Jurkat, Clone E6-1 (cell line): ENCODE measurements at regions not wholly inside any gene's neighbourhood (a gene's known extent, or its start where the extent isn't known, plus 50 kb on each side); places are given as distances from the start of the nearest gene placed in this dataset.

Experiments used
- DNase-seq: peaks from one replicate; pipeline ENCODE4 v3.0.0-alpha.2; 2011; ENCODE audit warnings: low read depth, low spot score
- H3K4me3 ChIP-seq: 2 replicates; pipeline ENCODE4 v1.5.1; 2011; ENCODE audit warnings: mild to moderate bottlenecking, low read length, control low read depth, moderate library complexity

DNA sequence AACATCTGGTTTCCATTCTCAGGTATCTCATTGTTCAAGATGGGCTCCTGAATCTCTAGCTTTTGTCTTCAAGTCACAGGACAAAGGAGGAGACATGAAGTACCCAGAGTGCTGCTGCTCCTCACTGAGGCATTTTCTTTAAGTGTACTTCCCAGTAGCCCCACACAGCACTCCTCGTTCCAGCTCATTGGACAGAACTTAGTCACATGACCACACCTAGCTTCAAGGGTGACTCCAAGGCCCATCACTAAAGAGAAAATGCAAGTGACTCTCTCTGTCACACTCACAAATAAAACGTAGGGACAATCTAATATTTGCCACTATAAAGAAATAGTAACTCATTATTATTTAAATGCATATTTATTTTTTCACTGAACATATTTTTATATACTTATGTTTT lies 58.3 kb upstream of the NEUROD6 start:
- H3K4me3 ChIP-seq = no peak overlapping the region
- peak; percentile 10 for DNase-seq

DNA sequence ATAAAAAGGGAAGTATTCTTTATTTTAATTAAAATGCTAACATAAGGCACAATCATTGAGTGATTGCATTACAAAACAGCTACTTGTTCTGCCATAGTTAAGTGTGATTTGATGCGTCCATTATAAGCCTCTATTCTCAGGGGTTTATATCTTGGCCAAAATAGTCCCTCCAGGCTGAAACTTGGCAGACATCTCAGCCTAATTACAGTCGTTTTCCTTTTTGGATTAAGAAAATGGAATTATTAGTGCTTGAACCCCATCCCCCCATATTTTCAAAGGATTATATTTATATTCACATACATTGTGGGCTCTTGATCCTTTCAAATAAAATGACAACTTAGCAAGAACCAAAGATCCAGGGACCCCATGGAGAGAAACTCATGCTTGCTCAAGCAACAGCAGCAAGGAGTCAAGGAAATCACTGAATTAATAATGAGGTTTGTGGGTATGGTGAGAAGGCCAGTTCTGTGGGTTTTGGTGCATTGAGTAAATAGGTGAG lies 66.7 kb upstream of the NEUROD6 start:
- DNase-seq = no peak
- no peak overlapping the region for H3K4me3 ChIP-seq

DNA sequence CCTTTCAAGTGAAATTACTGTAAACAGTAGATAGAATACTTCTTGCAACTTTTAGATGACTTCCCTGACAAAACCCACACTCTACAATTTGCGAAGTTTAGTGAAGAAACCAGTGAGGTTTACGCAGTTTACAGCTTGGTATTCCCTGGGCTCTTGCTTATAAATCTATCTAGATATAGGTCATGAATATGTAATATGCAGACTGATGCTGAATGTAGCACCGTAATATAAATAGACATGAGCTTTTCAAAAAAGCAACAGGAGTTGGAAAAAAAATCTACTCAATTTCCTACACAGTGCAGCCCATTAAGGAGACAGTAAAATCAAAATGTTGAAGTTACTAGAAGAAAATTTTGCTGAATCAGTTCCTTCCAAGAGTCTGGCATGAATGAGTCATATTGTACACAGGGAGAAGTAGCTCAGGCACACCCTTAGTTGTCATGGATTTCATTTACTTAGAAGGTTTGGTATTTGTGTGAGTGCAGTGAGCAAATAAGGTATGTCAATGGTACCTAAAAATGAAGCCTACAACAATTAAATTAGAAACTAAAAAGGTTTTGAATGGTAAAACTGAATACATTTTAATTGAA lies 67.7 kb upstream of the NEUROD6 start:
- no peak for DNase-seq
- no peak overlapping the region for H3K4me3 ChIP-seq

DNA sequence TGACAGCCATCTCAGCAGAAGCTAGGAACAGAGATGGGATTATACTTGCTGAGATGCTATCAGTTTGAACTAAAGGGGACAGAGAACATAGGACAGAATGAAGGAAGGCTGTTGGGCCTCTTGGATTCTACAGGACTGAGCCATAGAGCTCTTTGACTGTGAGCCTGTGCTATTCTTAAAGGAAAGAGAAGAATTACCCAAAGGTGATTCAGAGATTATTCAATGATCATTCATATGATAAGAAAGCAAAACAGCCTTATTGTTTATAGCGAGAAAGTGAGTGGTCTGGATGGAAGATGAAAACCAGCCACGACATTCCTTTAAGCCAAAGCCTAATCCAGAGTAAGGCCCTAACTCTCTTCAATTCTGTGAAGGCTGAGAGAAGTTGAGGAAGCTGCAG lies 69.7 kb upstream of the NEUROD6 start:
- no peak for DNase-seq
- no peak overlapping the region for H3K4me3 ChIP-seq

DNA sequence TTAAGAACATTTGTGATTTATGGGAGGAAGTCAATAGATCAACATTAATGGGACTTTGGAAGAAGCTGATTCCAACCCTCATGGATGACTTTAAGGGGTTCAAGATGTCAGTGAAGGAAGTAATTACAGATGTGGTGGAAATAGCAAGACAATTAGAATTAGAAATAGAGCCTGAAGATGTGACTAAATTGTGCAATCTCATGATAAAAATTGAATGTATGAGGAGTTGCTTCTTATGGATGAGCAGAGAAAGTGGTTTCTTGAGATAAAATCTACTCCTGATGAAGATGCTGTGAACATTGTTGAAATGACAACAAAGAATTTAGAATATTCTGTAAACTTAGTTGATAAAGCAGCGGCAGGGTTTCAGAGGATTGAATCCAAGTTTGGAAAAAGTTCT lies 70.9 kb upstream of the NEUROD6 start:
- no peak for DNase-seq
- H3K4me3 ChIP-seq = no peak overlapping the region

DNA sequence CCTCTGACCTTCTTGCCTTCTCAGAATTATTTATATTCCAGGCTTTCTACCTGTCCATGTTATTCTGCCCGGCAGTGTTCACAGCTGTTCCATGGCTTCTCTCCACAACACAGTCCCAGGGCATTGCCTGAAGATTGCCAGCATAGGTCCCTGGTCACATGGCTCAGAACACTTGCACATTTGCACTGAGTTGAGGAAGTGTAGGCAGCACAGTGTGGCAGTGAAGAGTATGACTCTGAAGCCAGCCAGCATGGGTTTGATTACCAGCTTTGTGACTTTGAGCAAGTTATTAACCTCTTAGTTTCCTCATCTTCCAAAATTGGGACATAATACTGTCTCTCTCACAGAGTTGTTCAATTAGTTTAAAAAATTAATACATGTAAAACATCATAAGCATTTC lies 73.2 kb upstream of the NEUROD6 start:
- H3K4me3 ChIP-seq = no peak overlapping the region
- DNase-seq = no peak

DNA sequence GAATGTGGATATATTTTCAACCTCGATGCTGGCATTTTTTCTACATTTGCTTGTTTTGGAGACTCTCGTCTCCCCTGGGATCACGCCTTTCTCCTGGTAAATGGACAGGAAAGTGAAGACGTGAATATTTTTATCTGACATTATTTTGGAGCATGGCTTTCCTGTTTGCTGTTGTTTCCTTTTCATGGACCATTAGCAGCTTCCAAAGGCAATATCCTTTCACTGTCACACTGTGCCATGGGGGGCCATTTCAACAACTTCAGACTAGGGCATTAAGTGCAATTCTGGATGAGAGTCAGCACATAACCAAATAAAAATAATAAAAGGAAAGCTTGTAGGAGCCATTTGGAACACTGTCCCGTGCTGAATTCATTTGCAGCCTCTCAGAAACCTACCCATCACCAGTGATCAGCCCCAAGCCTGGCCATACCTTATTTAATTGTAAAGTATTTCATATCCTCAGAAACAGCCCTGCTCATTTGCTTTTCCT lies 75.9 kb upstream of the NEUROD6 start:
- no peak for DNase-seq
- H3K4me3 ChIP-seq = no peak overlapping the region

DNA sequence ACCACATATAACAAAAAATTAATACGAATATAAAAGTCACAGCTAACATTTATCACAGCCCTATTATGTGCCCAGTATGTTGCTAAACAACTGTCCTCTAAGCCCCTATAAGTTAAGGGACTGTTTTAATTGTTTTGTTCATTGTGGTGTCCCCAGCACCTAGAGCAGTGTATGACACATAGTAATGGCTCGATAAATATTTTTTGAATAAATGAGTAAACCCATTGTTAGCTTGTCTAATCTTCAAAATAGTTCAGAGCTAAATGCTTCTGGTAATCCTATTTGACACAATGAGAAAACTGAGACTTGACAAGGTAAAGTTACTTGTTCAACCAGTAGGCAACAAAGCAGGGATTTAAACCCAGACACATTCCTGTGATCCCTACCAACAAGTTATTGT lies 78.4 kb upstream of the NEUROD6 start:
- DNase-seq = no peak
- H3K4me3 ChIP-seq = no peak overlapping the region

DNA sequence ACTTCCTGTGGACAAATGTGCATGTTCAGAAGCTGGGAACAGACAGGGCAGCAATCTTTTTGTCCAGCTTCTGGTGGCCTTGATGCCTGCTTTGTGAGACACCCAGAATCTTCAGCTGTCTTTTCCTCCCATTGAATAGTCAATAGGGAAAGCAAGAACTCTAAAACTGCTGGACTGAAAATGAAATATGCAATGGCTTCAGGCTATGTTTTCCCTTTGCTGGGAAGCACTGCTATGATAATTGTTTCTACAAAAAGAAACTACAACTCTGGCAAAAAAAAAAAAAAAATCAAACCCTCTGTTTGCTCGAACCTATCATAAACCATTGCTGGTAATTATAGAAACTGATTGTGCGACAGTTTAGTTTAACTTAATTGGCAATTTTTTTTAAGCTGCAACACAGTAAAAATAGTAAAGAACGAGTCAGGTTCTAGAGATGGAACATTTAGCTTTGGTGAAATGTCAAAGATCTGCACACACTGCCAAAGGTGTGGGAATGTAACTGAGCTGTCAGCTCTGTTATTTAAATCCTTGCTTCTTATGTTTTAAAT lies 79.1 kb upstream of the NEUROD6 start:
- no peak overlapping the region for H3K4me3 ChIP-seq
- DNase-seq = no peak

DNA sequence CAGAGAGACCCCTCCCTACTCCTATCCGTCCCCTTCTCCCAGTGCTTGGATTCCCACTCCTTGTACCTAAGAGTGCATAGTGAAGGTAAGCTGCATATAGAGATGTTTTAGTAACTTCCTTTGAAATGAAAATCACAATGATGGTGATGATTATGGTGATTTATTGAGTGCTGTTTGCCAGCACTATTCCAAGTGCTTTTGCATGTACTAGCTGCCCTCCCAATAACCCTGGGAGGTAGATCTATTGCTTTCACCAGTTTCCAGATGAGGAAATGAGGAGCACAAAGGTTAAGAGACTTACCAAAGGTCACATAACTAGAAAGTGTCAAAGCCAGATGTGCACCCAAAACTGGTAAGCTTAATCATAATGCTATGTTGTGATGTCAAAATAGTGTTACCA lies 80.4 kb upstream of the NEUROD6 start:
- no peak for DNase-seq

DNA sequence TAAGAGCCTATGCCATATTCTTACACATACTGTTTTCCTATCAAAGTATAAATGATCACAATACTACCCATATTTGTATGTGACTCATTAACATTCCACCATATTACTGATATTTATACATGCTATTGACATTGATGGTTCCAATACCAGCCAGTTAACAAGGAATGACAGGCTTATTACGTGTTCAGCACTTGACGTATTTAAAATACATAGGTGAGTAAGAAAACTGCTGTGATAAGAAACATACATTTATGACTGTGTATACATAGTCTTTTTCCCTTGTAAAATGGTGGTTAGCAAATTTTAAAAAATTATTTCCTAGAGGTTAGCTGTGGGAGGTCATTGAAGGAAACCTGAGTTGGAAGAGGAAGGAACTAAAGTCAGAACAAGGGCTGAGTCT lies 81.1 kb upstream of the NEUROD6 start:
- no peak overlapping the region for H3K4me3 ChIP-seq

More for the DNA sequence above, 80.4 kb upstream of the NEUROD6 start:
- H3K4me3 ChIP-seq = no peak overlapping the region

DNA sequence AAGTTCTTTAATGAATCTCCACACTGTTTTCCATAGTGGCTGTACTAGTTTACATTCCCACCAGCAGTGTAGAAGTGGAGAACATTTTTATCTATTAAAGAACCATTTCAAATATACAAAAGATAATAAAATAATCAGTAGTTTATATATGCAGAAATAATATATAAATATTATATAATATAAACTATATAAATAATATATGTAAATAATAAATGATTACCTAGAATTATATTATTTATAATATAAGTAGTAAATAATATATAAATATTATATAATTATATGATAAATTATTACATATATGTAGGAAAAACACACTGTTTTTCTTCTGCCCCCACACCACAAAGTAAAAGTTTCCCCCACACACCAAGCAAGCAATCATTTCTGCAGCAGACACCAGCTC lies 83.5 kb upstream of the NEUROD6 start:
- no peak for DNase-seq
- H3K4me3 ChIP-seq = no peak overlapping the region

More for the DNA sequence above, 81.1 kb upstream of the NEUROD6 start:
- no peak for DNase-seq

DNA sequence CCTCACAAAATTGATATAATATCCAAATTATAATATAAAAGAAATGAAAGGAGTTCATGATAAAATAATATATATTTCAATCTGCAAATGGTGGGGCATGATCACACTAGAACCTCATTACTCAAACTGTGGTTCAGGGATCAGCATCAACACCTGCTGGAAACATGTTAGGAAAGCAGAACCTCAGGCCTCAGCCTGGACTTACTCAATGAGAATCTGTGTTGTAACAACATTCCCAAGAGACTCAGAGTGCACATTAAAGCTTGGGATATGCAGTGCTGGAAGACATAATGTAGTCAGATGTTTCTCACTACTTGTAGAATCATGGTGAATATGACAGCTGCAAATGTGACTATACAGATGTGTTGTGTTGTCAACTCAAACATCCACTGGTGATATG lies 81.7 kb upstream of the ITPRID1 start:
- DNase-seq = no peak
- no peak overlapping the region for H3K4me3 ChIP-seq

DNA sequence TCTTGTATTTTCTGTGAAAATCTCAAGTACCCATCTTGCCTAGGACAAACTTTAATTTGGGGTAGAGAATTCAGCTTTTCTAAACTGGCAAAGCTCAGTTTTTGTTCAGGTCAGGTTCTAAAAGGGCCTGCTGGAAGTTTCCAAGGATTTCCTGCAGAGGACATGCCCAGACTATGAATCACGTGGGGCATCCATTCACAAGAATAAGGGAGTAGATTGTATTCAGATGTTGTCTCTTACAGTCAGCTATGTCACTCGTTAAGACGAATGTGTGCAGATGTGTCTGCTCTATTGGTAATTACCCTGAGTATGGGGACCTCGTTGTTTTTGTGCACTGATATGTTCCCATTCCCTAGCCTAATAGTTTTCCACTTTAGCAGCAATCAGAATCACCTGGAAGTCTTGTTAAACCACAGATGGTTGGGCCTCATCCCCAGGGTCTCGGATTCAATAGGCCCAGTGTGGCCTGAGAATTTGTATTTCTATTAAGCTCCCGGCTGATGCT lies 81.0 kb upstream of the ITPRID1 start:
- H3K4me3 ChIP-seq = no peak overlapping the region
- DNase-seq = no peak

DNA sequence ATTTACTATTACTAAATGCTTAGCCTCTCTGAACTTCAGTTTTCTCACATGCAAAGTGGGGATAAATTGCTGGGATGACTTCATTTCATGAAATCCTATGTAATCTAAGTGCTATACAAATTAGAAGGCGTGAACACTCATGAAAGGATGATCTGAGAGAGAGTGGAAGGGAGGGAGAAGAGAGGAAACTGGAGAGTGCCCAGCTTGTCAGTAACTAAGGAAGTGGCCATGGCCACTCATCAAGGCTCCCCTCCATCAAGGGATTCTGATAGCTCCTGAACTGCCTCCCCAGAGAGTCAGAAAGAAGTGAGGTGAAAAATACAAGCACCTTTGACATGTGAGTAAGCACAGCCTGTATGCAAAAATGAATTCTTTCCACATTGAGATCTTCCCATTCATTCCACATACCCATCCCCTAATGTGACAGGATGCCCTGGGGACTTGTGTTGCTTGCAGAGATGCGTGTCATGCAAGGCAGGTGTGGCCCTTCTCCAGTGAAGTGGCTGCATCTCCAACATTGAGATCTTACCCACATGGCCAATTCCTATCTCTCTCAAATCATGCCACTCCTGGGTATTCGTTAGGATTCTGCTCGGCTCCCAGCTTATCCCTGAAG lies 76.5 kb upstream of the ITPRID1 start:
- H3K4me3 ChIP-seq = no peak overlapping the region
- DNase-seq = no peak

DNA sequence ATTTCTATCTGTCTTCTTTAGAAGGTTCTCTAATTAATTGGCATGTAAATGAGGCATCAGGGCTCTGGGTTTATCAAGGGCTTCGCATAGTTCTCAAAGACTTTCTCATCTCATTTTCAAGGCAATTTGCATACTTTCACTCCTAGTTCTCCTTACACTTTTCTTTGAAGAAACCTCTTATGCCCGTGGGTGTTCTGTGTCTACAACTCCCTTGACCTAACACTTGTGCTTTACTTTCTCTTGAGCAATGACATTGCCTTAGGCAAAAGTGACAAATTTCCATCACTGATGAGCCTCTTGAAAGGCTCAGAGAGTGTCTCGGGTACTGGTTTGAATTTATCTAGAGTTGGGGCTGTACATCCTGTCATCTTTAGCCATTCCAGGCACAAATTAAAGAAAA lies 74.7 kb upstream of the ITPRID1 start:
- no peak overlapping the region for H3K4me3 ChIP-seq
- no peak for DNase-seq

DNA sequence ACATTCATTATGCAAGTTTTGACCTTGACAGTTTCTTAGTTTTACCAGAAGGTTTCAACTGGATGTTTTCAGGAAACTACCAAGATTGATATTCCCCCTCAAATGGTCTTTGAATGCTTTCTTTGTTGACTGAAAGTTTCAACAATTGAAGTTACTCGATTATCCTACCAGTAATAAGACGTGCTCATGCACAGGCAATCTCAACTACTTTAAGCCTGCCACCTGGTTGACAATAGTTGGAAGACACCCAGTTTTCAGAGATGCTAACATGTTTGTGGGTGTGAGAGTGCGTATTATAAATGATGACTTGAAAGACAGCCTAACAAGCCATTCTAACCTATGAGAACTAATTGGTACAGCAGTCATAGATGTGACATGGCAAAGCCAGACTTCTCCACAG lies 73.4 kb upstream of the ITPRID1 start:
- no peak for DNase-seq
- no peak overlapping the region for H3K4me3 ChIP-seq

DNA sequence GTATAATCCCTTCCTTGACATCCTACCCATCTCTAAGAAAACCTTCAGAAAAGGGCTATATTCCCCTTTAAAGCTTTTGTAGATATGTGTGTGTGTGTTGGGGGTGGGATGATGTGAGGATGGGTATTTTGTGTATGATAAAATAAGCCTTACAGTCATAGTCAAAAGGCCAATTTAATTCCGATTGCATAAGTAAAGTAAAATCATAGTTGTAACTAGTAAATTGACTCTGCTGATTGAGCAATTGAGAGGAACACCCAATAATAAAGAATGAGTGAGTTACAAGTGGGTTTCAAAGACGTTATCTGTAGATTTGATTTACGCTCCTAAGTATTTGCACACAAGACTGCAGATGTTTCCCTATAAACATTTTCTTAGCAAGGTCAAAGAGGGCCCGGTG lies 71.3 kb upstream of the ITPRID1 start:
- no peak for DNase-seq
- no peak overlapping the region for H3K4me3 ChIP-seq

DNA sequence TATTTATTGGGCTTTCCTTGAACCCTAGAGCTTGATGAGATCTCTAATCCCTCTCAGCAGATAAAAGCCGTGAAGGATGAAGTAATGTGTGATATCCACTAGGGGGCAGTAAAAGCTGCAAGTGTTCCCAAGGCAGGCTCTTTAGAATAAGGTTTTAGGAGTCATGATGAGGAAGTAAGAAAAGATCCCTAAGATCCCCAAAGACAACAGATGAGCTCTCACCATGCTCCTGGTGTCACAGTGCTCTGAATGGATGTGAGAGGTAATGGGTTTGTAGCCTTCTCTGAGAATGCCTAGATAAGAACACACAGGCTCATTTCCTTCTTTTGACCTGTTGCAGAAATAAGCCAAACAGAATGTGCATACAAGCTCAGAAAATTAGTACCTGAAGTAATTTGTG lies 70.4 kb upstream of the ITPRID1 start:
- peak; percentile 40 for DNase-seq
- H3K4me3 ChIP-seq = no peak overlapping the region

DNA sequence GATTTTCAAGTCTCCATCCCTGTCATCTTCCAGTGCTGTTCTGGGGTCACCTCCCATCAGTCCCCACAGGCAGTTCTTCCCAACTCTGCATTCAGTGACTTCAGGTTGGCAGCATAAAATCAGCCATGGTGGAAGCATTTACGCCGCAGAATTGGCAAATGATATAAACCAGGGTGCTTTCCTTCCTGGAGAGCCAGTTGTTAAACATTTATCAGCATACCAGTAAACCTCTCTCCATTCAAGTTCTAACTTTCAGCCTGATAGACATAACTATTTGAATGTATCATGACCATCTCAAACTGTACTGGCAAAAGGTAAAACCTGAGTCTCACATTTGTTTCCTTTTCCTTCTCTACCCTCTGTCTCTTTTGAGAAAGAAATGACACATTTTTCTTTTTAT lies 69.7 kb upstream of the ITPRID1 start:
- no peak for DNase-seq
- H3K4me3 ChIP-seq = no peak overlapping the region
